HepG2 (cell line): ENCODE measurements at regions not wholly inside any gene's neighbourhood (a gene's known extent, or its start where the extent isn't known, plus 50 kb on each side); places are given as distances from the start of the nearest gene placed in this dataset.

Source experiments
- ATAC-seq: fragments of 200-7000 bp; cut with Tn5 transposase; 3 replicates; pipeline ENCODE4 v1.9.1; 2020; ENCODE audit warnings: mild to moderate bottlenecking, moderate library complexity
- BruUV-seq: library from RNA; stranded (reverse); fragments of 400-500 nt; replicated peaks from 2 replicates; lab custom pipeline; 2021; lab: Mats Ljungman, UMichigan
- CTCF ChIA-PET: fragments of 300-600 bp; formaldehyde crosslinking; extraction: SDS; loops from one replicate; lab custom pipeline; 2021; ENCODE audit warnings: low total read pairs, inconsistent platforms, low intra/inter-chr PET ratio; lab: Yijun Ruan, JAX
- POLR2A ChIA-PET: fragments of 350-600 bp; sonication (Branson Sonifier 250); formaldehyde crosslinking; loops from one replicate; lab custom pipeline; 2020; ENCODE audit warnings: antibody characterized with exemption, inconsistent platforms; lab: Yijun Ruan, JAX
- DNase-seq: peaks from one replicate; pipeline ENCODE4 v3.0.0-alpha.2; 2015; ENCODE audit warnings: low spot score
- FAIRE-seq: peaks from 3 replicates; lab custom pipeline; 2011; peaks lifted over from hg19 to GRCh38; lab: Jason Lieb, UNC
- H2AFZ ChIP-seq: one replicate; pipeline ENCODE4 v1.6.1; 2011; ENCODE audit warnings: low read length, inconsistent platforms
- H3K27ac ChIP-seq: fragments of 300-600 bp; 3 replicates; pipeline ENCODE4 v1.8.0; 2011; ENCODE audit warnings: mixed run types, mild to moderate bottlenecking, mixed read lengths, low read length, inconsistent platforms; ENCODE audit not compliant: insufficient read depth; ENCODE audit errors: extremely low read length
- H3K27me3 ChIP-seq, 2 experiments: fragments of 200-600 bp in 1 of 2; 2 replicates in 1 of 2; 3 replicates in 1 of 2; pipeline versions ENCODE4 v1.6.0 to v1.8.0; 2011; ENCODE audit warnings: low read length in 2 of 2, mild to moderate bottlenecking in 2 of 2, moderate library complexity in 2 of 2, inconsistent platforms in 1 of 2; ENCODE audit not compliant: insufficient read depth in 2 of 2, control insufficient read depth in 1 of 2
- H3K36me3 ChIP-seq, 2 experiments: fragments of 200-600 bp in 1 of 2; replicated peaks in 1 of 2; 2 replicates in 1 of 2; 3 replicates in 1 of 2; pipeline versions ENCODE4 v1.5.1 to v1.8.0; 2011; ENCODE audit warnings: low read length in 2 of 2, inconsistent platforms in 1 of 2; ENCODE audit not compliant: insufficient read depth in 2 of 2, control insufficient read depth in 1 of 2
- H3K4me1 ChIP-seq: 2 replicates; pipeline ENCODE4 v1.5.1; 2012; ENCODE audit warnings: low read length, inconsistent platforms; ENCODE audit not compliant: insufficient read depth
- H3K4me2 ChIP-seq: 2 replicates; pipeline ENCODE4 v1.6.0; 2011; ENCODE audit warnings: low read depth, low read length, inconsistent platforms
- H3K4me3 ChIP-seq, 3 experiments: fragments of 200-600 bp in 1 of 3; sonication (generic), shearing (Covaris generic) in 1 of 3; replicated peaks in 1 of 3; 2 replicates each; pipeline ENCODE4 v1.5.1; 2011 to 2016; ENCODE audit warnings: low read length in 3 of 3, inconsistent platforms in 2 of 3, low read depth in 2 of 3, mild to moderate bottlenecking in 2 of 3, control low read depth in 1 of 3, mixed read lengths in 1 of 3; ENCODE audit not compliant: insufficient read depth in 1 of 3
- H3K79me2 ChIP-seq: one replicate; pipeline ENCODE4 v1.6.1; 2011; ENCODE audit warnings: low read length, inconsistent platforms; ENCODE audit not compliant: insufficient read depth
- H3K9ac ChIP-seq: 2 replicates; pipeline ENCODE4 v1.6.0; 2011; ENCODE audit warnings: mild to moderate bottlenecking, low read depth, low read length, inconsistent platforms; ENCODE audit not compliant: insufficient read depth
- H3K9me3 ChIP-seq: 2 replicates; pipeline ENCODE4 v1.5.1; 2012; ENCODE audit warnings: mild to moderate bottlenecking, low read length
- H4K20me1 ChIP-seq: 2 replicates; pipeline ENCODE4 v1.6.0; 2011; ENCODE audit warnings: inconsistent platforms, mild to moderate bottlenecking, low read length, moderate library complexity; ENCODE audit not compliant: insufficient read depth
- AGO1 ChIP-seq: fragments of 200-400 bp; formaldehyde crosslinking; IDR thresholded peaks from 2 replicates; pipeline ENCODE4 v1.6.1; 2017; ENCODE audit warnings: mild to moderate bottlenecking, low read depth, low read length, moderate library complexity; ENCODE audit not compliant: poor library complexity, severe bottlenecking
- BCL3 ChIP-seq: sonication (generic); formaldehyde crosslinking; IDR thresholded peaks from 2 replicates; pipeline ENCODE4 v1.5.1; 2020; ENCODE audit warnings: mild to moderate bottlenecking, missing genetic modification reagents, moderate library complexity
- FIP1L1 ChIP-seq: fragments of 200-400 bp; formaldehyde crosslinking; IDR thresholded peaks from 2 replicates; pipeline ENCODE4 v1.6.1; 2018; ENCODE audit warnings: low read depth, mild to moderate bottlenecking, low read length, moderate library complexity, borderline replicate concordance; ENCODE audit not compliant: insufficient read depth
- FOXP4 ChIP-seq: sonication (generic); formaldehyde crosslinking; IDR thresholded peaks from 2 replicates; pipeline ENCODE4 v1.4.0; 2020; ENCODE audit warnings: missing genetic modification reagents
- KAT8 ChIP-seq: IDR thresholded peaks from 2 replicates; pipeline ENCODE4 v1.6.1; 2016; ENCODE audit warnings: missing genetic modification reagents, missing compliant biosample characterization
- KLF16 ChIP-seq, 2 experiments: sonication (generic) in 1 of 2; formaldehyde crosslinking in 1 of 2; IDR thresholded peaks; 2 replicates each; pipeline versions ENCODE4 v1.6.1 to v1.8.0; 2016 to 2023; ENCODE audit warnings: missing genetic modification reagents in 2 of 2, missing compliant biosample characterization in 1 of 2
- NAIF1 ChIP-seq: sonication (generic); formaldehyde crosslinking; IDR thresholded peaks from 2 replicates; pipeline ENCODE4 v1.5.0; 2020; ENCODE audit warnings: mild to moderate bottlenecking, missing genetic modification reagents, borderline replicate concordance
- PAWR ChIP-seq: sonication (generic); formaldehyde crosslinking; IDR thresholded peaks from 2 replicates; pipeline ENCODE4 v1.4.0; 2020; ENCODE audit warnings: missing genetic modification reagents, mild to moderate bottlenecking, borderline replicate concordance
- RARG ChIP-seq: sonication (generic); formaldehyde crosslinking; IDR thresholded peaks from 2 replicates; pipeline ENCODE4 v1.4.0; 2020; ENCODE audit warnings: low read depth, mild to moderate bottlenecking, missing genetic modification reagents
- SRF ChIP-seq: IDR thresholded peaks from 2 replicates; pipeline ENCODE4 v1.6.1; 2011; ENCODE audit warnings: mild to moderate bottlenecking, low read depth, low read length, moderate library complexity
- ZBTB10 ChIP-seq: sonication (generic); formaldehyde crosslinking; IDR thresholded peaks from 2 replicates; pipeline ENCODE4 v1.4.0; 2020; ENCODE audit warnings: missing genetic modification reagents, borderline replicate concordance
- ZBTB7A ChIP-seq: sonication (generic); formaldehyde crosslinking; IDR thresholded peaks from 2 replicates; pipeline ENCODE4 v1.8.0; 2022; ENCODE audit warnings: mild to moderate bottlenecking, missing genetic modification reagents
- ZNF430 ChIP-seq: sonication (generic); formaldehyde crosslinking; IDR thresholded peaks from 2 replicates; pipeline ENCODE4 v1.9.0; 2021; ENCODE audit warnings: mild to moderate bottlenecking, missing genetic modification reagents
- ZNF574 ChIP-seq: sonication (generic); formaldehyde crosslinking; IDR thresholded peaks from 2 replicates; pipeline ENCODE4 v1.4.0; 2020; ENCODE audit warnings: missing genetic modification reagents
- ZNF766 ChIP-seq: sonication (generic); formaldehyde crosslinking; IDR thresholded peaks from 2 replicates; pipeline ENCODE4 v1.5.0; 2020; ENCODE audit warnings: missing genetic modification reagents, borderline replicate concordance
- ZNF780A ChIP-seq: sonication (generic); formaldehyde crosslinking; IDR thresholded peaks from 2 replicates; pipeline ENCODE4 v1.8.0; 2022; ENCODE audit warnings: mild to moderate bottlenecking, missing genetic modification reagents, moderate library complexity
- WGBS: methylation state at CpG from one replicate; pipeline ENCODE4 v1.1.6; 2017; ENCODE audit warnings: low lambda C conversion rate; 5-methylcytosine and 5-hydroxymethylcytosine counted together
- in situ Hi-C: cut with HindIII; loops from 2 replicates; pipeline ENCODE4 v1.10.0; 2017; ENCODE audit warnings: low pct_unique_long_range_greater_than_20kb; ENCODE audit not compliant: extremely low pct_ligation_motif_present
- intact Hi-C: fragments of 100-400 bp; cut with micrococcal nuclease; formaldehyde crosslinking; loops from one replicate; pipeline ENCODE4 v1.10.0; 2022; ENCODE audit not compliant: unreplicated experiment

- TF ChIP-seq FOXP4, result no peak
- no peak for TF ChIP-seq ZBTB10
- no peak for TF ChIP-seq RARG
- no peak for TF ChIP-seq ZNF766 (CRISPR knock-in tag)
These were observed 1205.9 kb downstream of the AACS start (continued) for GRCh38 chr12:126271159-126271558.

DNA sequence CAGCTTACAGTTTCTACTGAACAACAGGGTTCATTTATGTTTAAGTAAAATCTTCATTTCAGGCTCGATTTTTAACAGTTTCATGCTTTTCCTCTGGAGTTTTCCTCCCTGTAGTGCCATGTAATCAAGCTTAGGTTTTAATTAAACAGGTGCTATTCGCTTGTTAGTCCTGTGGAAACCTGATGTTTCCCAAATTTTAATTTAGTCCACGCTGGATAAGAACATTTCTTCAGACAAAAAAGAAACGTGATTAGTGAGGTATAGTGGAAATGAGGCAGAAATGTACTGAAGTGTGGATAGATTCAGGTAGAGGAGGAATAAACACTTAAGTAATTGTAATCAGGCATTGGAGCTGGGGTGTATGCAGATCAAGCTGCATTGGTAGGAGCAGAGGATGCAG is 1217.5 kb downstream of the AACS start:
- intact Hi-C loops (no loop called here), in situ Hi-C loops (no loop called here)
- Histone ChIP-seq H2AFZ (no peak overlapping the region), H3K79me2 (no peaks in the 10 kb centered on the region), H3K27ac (no peak overlapping the region), H3K27me3 (no peaks in the 10 kb centered on the region), H3K9ac (no peak overlapping the region), H3K4me2 (no peak overlapping the region), H3K4me3 (no peak overlapping the region), H3K36me3 (no peaks in the 10 kb centered on the region), H4K20me1 (no peaks in the 10 kb centered on the region), H3K4me1 (no peaks in the 10 kb centered on the region), H3K9me3 (peaks cover 93% of the 10 kb centered on the region)
- CTCF ChIA-PET, result no interaction called here
- no TSS peak for BruUV-seq
- ATAC-seq (no peak), DNase-seq (no peak), FAIRE-seq (no peak)
- 4% methylated on average over 4 of the region's 4 CpGs for WGBS
- POLR2A ChIA-PET, result no interaction called here
- TF ChIP-seq KLF16 (CRISPR knock-in tag; IDR thresholded peaks at IDR 0.05) (no peak), KAT8 (no peak), ZNF574 (no peak), BCL3 (CRISPR knock-in tag) (no peak), NAIF1 (no peak), ZNF430 (CRISPR knock-in tag) (no peak), ZBTB7A (no peak), PAWR (CRISPR knock-in tag) (no peak), AGO1 (no peak), ZNF780A (CRISPR knock-in tag) (no peak), FIP1L1 (no peak), SRF (no peak)
